HEK293 (cell line): ENCODE measurements at regions not wholly inside any gene's neighbourhood (a gene's known extent, or its start where the extent isn't known, plus 50 kb on each side); places are given as distances from the start of the nearest gene placed in this dataset.

ENCODE experiments used
- CTCF ChIA-PET: fragments of 350-600 bp; formaldehyde crosslinking; extraction: SDS; loops from one replicate; lab custom pipeline; 2021; ENCODE audit warnings: antibody characterized with exemption; lab: Yijun Ruan, JAX
- POLR2A ChIA-PET: fragments of 300-600 bp; formaldehyde crosslinking; extraction: SDS; loops from one replicate; lab custom pipeline; 2020; ENCODE audit warnings: antibody characterized with exemption, inconsistent platforms; lab: Yijun Ruan, JAX
- H3K27ac ChIP-seq: fragments of 200-500 bp; sonication (Bioruptor generic); 2 replicates; pipeline ENCODE4 v1.5.1; 2014; ENCODE audit warnings: low read depth, low read length, control low read depth, inconsistent platforms; ENCODE audit errors: extremely low read depth
- H3K36me3 ChIP-seq, 2 experiments: fragments of 200-500 bp in 1 of 2; sonication (Bioruptor generic) in 1 of 2; 1 replicate in 1 of 2; 2 replicates in 1 of 2; pipeline ENCODE4 v1.5.1; 2014 to 2017; ENCODE audit warnings: inconsistent platforms in 2 of 2, low read length in 2 of 2; ENCODE audit not compliant: control insufficient read depth in 2 of 2, insufficient read depth in 1 of 2
- H3K4me1 ChIP-seq: fragments of 200-500 bp; sonication (Bioruptor generic); 2 replicates; pipeline ENCODE4 v1.5.1; 2014; ENCODE audit warnings: mild to moderate bottlenecking, low read length, inconsistent platforms; ENCODE audit not compliant: control insufficient read depth, insufficient read depth
- H3K4me3 ChIP-seq: 2 replicates; pipeline ENCODE4 v1.5.1; 2011; ENCODE audit warnings: low read depth, mild to moderate bottlenecking, control low read depth, low read length, moderate library complexity
- H3K9me3 ChIP-seq: fragments of 200-500 bp; sonication (Bioruptor generic); 2 replicates; pipeline ENCODE4 v1.5.1; 2014; ENCODE audit warnings: low read depth, low read length, inconsistent platforms; ENCODE audit not compliant: control insufficient read depth, insufficient read depth
- BCL11A ChIP-seq: fragments of 450-650 bp; formaldehyde crosslinking; IDR thresholded peaks from 2 replicates; pipeline ENCODE4 v1.5.1; 2016; ENCODE audit warnings: low read depth, missing biosample characterization, missing genetic modification characterization
- EGR2 ChIP-seq: fragments of 450-650 bp; formaldehyde crosslinking; IDR thresholded peaks from 2 replicates; pipeline ENCODE4 v1.5.1; 2016; ENCODE audit warnings: low read depth, missing biosample characterization, missing genetic modification characterization
- GLIS1 ChIP-seq: fragments of 450-650 bp; formaldehyde crosslinking; IDR thresholded peaks from 2 replicates; pipeline ENCODE4 v1.5.1; 2016; ENCODE audit warnings: missing biosample characterization, missing genetic modification characterization
- HOXA7 ChIP-seq: sonication (generic); formaldehyde crosslinking; IDR thresholded peaks from 2 replicates; pipeline ENCODE4 v1.8.1; 2022; ENCODE audit warnings: missing genetic modification reagents, borderline replicate concordance
- KLF10 ChIP-seq: fragments of 450-650 bp; IDR thresholded peaks from 2 replicates; pipeline ENCODE4 v1.5.1; 2018; ENCODE audit warnings: missing biosample characterization, mild to moderate bottlenecking, missing genetic modification characterization
- OSR2 ChIP-seq: fragments of 450-650 bp; formaldehyde crosslinking; IDR thresholded peaks from 2 replicates; pipeline ENCODE4 v1.5.1; 2016; ENCODE audit warnings: missing biosample characterization, missing genetic modification characterization
- OVOL3 ChIP-seq: fragments of 450-650 bp; formaldehyde crosslinking; IDR thresholded peaks from 2 replicates; pipeline ENCODE4 v1.5.1; 2016; ENCODE audit warnings: missing biosample characterization, missing genetic modification characterization
- ZBTB26 ChIP-seq: fragments of 450-650 bp; formaldehyde crosslinking; optimal IDR thresholded peaks from 2 replicates; pipeline ENCODE3; 2016; ENCODE audit warnings: missing biosample characterization, mild to moderate bottlenecking, missing genetic modification characterization
- ZFHX2 ChIP-seq: fragments of 450-650 bp; formaldehyde crosslinking; conservative IDR thresholded peaks from 2 replicates; pipeline ENCODE4 v1.5.1; 2016; ENCODE audit warnings: missing biosample characterization, missing genetic modification characterization
- ZNF184 ChIP-seq: fragments of 450-650 bp; IDR thresholded peaks from 2 replicates; pipeline ENCODE4 v1.5.1; 2018; ENCODE audit warnings: missing biosample characterization, mild to moderate bottlenecking, missing genetic modification characterization
- ZNF19 ChIP-seq: fragments of 450-650 bp; formaldehyde crosslinking; IDR thresholded peaks from 2 replicates; pipeline ENCODE4; 2016; ENCODE audit warnings: missing biosample characterization, missing genetic modification characterization, low read depth
- ZNF211 ChIP-seq: fragments of 450-650 bp; formaldehyde crosslinking; IDR thresholded peaks from 2 replicates; pipeline ENCODE4 v1.5.1; 2016; ENCODE audit warnings: low read depth, missing biosample characterization, missing genetic modification characterization
- ZNF221 ChIP-seq: fragments of 450-650 bp; formaldehyde crosslinking; IDR thresholded peaks from 2 replicates; pipeline ENCODE4 v1.5.1; 2017; ENCODE audit warnings: missing biosample characterization, missing genetic modification characterization, borderline replicate concordance
- ZNF280C ChIP-seq: fragments of 450-650 bp; formaldehyde crosslinking; IDR thresholded peaks from 2 replicates; pipeline ENCODE4 v1.5.1; 2016; ENCODE audit warnings: missing biosample characterization, missing genetic modification characterization
- ZNF292 ChIP-seq: fragments of 450-650 bp; formaldehyde crosslinking; IDR thresholded peaks from 2 replicates; pipeline ENCODE4 v1.5.1; 2016; ENCODE audit warnings: low read depth, missing biosample characterization, missing genetic modification characterization, borderline replicate concordance
- ZNF341 ChIP-seq: fragments of 450-650 bp; formaldehyde crosslinking; IDR thresholded peaks from 2 replicates; pipeline ENCODE4; 2016; ENCODE audit warnings: low read depth, missing biosample characterization, missing genetic modification characterization
- ZNF354C ChIP-seq: fragments of 450-650 bp; formaldehyde crosslinking; IDR thresholded peaks from 2 replicates; pipeline ENCODE4 v1.5.1; 2016; ENCODE audit warnings: missing biosample characterization, missing genetic modification characterization, low read depth, borderline replicate concordance
- ZNF624 ChIP-seq: fragments of 450-650 bp; formaldehyde crosslinking; IDR thresholded peaks from 2 replicates; pipeline ENCODE4 v1.5.1; 2017; ENCODE audit warnings: missing biosample characterization, missing genetic modification characterization
- ZNF658 ChIP-seq: fragments of 450-650 bp; formaldehyde crosslinking; IDR thresholded peaks from 2 replicates; pipeline ENCODE4; 2016; ENCODE audit warnings: missing biosample characterization, missing genetic modification characterization
- ZNF777 ChIP-seq: fragments of 450-650 bp; formaldehyde crosslinking; IDR thresholded peaks from 2 replicates; pipeline ENCODE4 v1.5.1; 2017; ENCODE audit warnings: missing biosample characterization, missing genetic modification characterization, borderline replicate concordance
- ZNF791 ChIP-seq: fragments of 450-650 bp; formaldehyde crosslinking; IDR thresholded peaks from 2 replicates; pipeline ENCODE4 v1.5.1; 2016; ENCODE audit warnings: missing biosample characterization, missing genetic modification characterization
- ZNF792 ChIP-seq: fragments of 450-650 bp; formaldehyde crosslinking; IDR thresholded peaks from 2 replicates; pipeline ENCODE4 v1.5.1; 2016; ENCODE audit warnings: missing biosample characterization, missing genetic modification characterization
- ZNF843 ChIP-seq: fragments of 450-650 bp; formaldehyde crosslinking; IDR thresholded peaks from 2 replicates; pipeline ENCODE4 v1.5.1; 2016; ENCODE audit warnings: missing biosample characterization, missing genetic modification characterization
- ZXDB ChIP-seq: fragments of 450-650 bp; formaldehyde crosslinking; IDR thresholded peaks from 2 replicates; pipeline ENCODE4 v1.5.1; 2016; ENCODE audit warnings: missing biosample characterization, missing genetic modification characterization
- TF ChIP-seq, protein P1 (sequence below): IDR thresholded peaks from 2 replicates; pipeline ENCODE4 v1.6.1; 2011; ENCODE audit warnings: mild to moderate bottlenecking, low read depth, low read length, borderline replicate concordance
- TF ChIP-seq, protein P2 (sequence below): fragments of 450-650 bp; formaldehyde crosslinking; IDR thresholded peaks from 2 replicates; pipeline ENCODE4 v1.5.1; 2017; ENCODE audit warnings: missing biosample characterization, missing genetic modification characterization

DNA sequence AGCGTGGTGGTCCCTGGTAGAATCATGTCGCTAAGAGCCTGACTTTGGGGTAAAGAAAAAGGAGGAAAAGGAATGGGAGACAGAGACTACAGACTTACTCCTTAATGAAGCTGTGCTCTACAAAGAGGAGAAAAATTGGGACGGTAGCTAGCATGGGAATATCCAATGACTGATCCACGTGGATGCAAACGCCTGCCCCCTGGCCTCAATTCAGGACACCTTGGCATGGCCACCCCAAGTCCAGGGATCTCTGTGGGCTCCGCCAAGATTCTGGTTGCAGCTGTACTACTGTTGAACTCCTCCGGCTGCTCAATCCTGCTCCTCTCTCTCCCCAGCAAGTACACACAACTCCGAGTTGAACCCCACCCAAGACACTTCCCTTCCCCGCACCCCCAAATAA is 70.5 kb upstream of the DIO3 start:
- Histone ChIP-seq H3K4me3 (no peak overlapping the region), H3K9me3 (no peaks in the 10 kb centered on the region; the same call in 1 of the 2 replicates), H3K4me1 (no peaks in the 10 kb centered on the region), H3K36me3 (no peaks in the 10 kb centered on the region), H3K27ac (no peak overlapping the region)
- CTCF ChIA-PET, result no interaction called here
- POLR2A ChIA-PET, result no interaction called here
- TF ChIP-seq ZNF211 (tag by site-specific recombination) (no peak), ZNF341 (tag by site-specific recombination) (no peak), ZNF658 (tag by site-specific recombination) (no peak), ZNF292 (no peak)
- TF ChIP-seq, protein P1, sequence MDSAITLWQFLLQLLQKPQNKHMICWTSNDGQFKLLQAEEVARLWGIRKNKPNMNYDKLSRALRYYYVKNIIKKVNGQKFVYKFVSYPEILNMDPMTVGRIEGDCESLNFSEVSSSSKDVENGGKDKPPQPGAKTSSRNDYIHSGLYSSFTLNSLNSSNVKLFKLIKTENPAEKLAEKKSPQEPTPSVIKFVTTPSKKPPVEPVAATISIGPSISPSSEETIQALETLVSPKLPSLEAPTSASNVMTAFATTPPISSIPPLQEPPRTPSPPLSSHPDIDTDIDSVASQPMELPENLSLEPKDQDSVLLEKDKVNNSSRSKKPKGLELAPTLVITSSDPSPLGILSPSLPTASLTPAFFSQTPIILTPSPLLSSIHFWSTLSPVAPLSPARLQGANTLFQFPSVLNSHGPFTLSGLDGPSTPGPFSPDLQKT, result no peak

GRCh38 chr14:101491841-101492240 is 69.5 kb upstream of the DIO3 start:
- ChIA-PET POLR2A (no interaction called here), CTCF (no interaction called here)
- no peaks in the 10 kb centered on the region; the same call in 1 of the 2 replicates for H3K9me3 ChIP-seq
- H3K4me3 ChIP-seq, result no peak overlapping the region
- no peak for TF ChIP-seq ZNF221 (tag by site-specific recombination)
- no peak for TF ChIP-seq ZFHX2 (tag by site-specific recombination)
- TF ChIP-seq EGR2 (tag by site-specific recombination), result no peak
- H3K27ac ChIP-seq, result no peak overlapping the region
- H3K36me3 ChIP-seq, result no peaks in the 10 kb centered on the region
- no peaks in the 10 kb centered on the region for H3K4me1 ChIP-seq

DNA sequence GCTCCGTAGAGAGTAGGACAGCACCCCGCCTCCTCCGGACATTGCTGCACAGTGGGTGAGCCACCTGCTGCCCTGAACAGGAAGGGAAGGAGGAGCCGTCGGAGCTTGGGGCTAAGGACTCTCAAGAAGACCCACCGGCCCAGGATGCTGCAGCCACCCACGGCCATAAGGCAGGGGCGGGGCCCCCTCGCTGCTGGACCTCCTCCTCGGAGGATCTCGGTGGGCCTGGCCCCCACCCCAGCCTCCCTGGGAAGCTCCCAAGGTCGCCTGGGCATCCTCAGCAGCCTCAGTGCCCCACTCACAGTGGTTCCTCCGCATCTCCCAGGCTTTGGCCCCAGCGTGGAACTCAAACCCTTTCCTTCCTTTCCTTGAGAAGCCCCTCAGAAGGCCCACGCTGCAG is 68.6 kb upstream of the DIO3 start:
- H3K27ac ChIP-seq, result no peak overlapping the region
- no peaks in the 10 kb centered on the region for H3K4me1 ChIP-seq
- ChIA-PET POLR2A (no interaction called here), CTCF (no interaction called here)
- H3K36me3 ChIP-seq, result no peaks in the 10 kb centered on the region
- TF ChIP-seq ZNF280C (tag by site-specific recombination), result no peak
- TF ChIP-seq ZNF19 (tag by site-specific recombination), result no peak
- no peak for TF ChIP-seq ZNF843
- no peaks in the 10 kb centered on the region; the same call in 1 of the 2 replicates for H3K9me3 ChIP-seq
- no peak overlapping the region for H3K4me3 ChIP-seq

DNA sequence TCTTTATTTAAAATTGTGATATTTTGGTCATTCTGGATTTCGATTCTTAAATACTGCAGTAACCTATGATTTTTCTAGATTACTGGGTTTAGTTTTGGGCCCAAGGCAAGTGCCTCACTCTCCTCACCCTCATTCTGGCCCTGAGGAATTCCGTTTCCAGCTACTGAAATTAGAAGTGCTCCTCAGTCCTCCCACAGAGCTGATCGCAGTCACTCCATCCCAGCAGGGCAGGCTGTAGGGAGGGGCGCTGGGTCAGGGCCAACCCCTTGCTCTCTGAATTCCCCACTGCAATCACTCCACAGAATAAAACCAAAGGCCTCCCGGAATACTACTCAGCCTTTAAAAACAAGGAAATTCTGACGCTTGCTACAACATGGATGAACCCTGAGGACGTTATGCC is 66.5 kb upstream of the DIO3 start:
- Histone ChIP-seq H3K9me3 (no peaks in the 10 kb centered on the region), H3K4me1 (no peaks in the 10 kb centered on the region), H3K36me3 (no peaks in the 10 kb centered on the region), H3K27ac (no peak overlapping the region), H3K4me3 (no peak overlapping the region)
- ChIA-PET POLR2A (no interaction called here), CTCF (no interaction called here)
- TF ChIP-seq ZNF184 (tag by site-specific recombination) (no peak), ZNF777 (no peak), ZNF791 (tag by site-specific recombination) (no peak), KLF10 (tag by site-specific recombination) (no peak), ZNF354C (no peak), ZNF624 (tag by site-specific recombination) (no peak), ZXDB (tag by site-specific recombination) (no peak), ZBTB26 (no peak), BCL11A (no peak), OVOL3 (tag by site-specific recombination) (no peak), HOXA7 (CRISPR knock-in tag) (no peak), GLIS1 (tag by site-specific recombination) (no peak), ZNF792 (no peak), OSR2 (tag by site-specific recombination) (no peak)
- TF ChIP-seq, protein P2, sequence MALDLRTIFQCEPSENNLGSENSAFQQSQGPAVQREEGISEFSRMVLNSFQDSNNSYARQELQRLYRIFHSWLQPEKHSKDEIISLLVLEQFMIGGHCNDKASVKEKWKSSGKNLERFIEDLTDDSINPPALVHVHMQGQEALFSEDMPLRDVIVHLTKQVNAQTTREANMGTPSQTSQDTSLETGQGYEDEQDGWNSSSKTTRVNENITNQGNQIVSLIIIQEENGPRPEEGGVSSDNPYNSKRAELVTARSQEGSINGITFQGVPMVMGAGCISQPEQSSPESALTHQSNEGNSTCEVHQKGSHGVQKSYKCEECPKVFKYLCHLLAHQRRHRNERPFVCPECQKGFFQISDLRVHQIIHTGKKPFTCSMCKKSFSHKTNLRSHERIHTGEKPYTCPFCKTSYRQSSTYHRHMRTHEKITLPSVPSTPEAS (tag by site-specific recombination), result no peak
